Omental fat pad (tissue), 3 donors: ENCODE measurements at regions not wholly inside any gene's neighbourhood (a gene's known extent, or its start where the extent isn't known, plus 50 kb on each side); places are given as distances from the start of the nearest gene placed in this dataset.

Experiments used
- ATAC-seq: fragments of 150-250 bp; one replicate; pipeline ENCODE4 v1.9.1; 2016; ENCODE audit warnings: mild to moderate bottlenecking, moderate library complexity; ENCODE audit not compliant: low FRiP score
- DNase-seq: peaks from one replicate; pipeline ENCODE4 v3.0.0-alpha.2; 2019; ENCODE audit warnings: low spot score
- TF ChIP-seq, protein P1 (sequence below), 3 donors: fragments of 450-650 bp; IDR thresholded peaks; one replicate each; pipeline ENCODE4 v1.5.1; 2016 to 2017; ENCODE audit warnings: antibody characterized with exemption in 3 of 3, mild to moderate bottlenecking in 3 of 3, moderate library complexity in 2 of 3

DNA sequence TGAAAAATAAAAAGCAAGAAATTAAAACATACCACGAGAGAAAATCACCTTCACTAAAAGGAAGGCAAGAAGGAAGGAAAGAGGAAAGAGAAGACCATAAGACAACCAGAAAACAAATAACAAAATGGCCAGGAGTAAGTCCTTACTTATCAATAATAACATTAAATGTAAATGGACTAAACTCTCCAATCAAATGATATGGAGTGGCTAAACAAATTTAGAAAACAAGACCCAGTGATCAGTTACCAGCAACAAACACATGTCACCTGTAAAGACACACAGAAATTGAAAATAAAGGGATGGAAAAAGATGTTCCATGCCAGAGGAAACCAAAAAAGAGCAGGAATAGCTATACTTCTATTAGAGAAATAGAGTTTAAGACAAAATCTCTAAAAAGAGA, 85.0 kb upstream of the SLC38A4 start:
- DNase-seq = no peak
- ATAC-seq = no peak
- TF ChIP-seq, protein P1, sequence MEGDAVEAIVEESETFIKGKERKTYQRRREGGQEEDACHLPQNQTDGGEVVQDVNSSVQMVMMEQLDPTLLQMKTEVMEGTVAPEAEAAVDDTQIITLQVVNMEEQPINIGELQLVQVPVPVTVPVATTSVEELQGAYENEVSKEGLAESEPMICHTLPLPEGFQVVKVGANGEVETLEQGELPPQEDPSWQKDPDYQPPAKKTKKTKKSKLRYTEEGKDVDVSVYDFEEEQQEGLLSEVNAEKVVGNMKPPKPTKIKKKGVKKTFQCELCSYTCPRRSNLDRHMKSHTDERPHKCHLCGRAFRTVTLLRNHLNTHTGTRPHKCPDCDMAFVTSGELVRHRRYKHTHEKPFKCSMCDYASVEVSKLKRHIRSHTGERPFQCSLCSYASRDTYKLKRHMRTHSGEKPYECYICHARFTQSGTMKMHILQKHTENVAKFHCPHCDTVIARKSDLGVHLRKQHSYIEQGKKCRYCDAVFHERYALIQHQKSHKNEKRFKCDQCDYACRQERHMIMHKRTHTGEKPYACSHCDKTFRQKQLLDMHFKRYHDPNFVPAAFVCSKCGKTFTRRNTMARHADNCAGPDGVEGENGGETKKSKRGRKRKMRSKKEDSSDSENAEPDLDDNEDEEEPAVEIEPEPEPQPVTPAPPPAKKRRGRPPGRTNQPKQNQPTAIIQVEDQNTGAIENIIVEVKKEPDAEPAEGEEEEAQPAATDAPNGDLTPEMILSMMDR (IDR thresholded peaks at IDR 0.05) = no peak

DNA sequence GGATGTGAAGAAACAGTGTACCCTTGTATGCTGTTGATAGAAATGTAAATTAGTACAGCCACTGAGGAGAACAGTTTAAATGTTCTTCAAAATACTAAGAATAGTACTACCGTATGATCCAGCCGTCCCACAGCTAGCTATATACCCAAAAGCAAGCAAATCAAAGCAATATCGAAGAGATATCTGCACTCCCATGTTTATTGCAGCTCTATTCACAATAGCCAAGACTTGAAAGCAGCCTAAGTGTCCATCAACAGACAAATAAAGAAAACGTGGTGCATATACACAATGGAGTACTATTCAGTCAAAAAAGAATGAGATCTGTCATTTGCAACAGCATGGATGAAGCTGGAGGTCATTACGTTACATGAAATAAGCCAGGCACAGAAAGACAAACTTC, 88.5 kb upstream of the SLC38A4 start:
- ATAC-seq = no peak

DNA sequence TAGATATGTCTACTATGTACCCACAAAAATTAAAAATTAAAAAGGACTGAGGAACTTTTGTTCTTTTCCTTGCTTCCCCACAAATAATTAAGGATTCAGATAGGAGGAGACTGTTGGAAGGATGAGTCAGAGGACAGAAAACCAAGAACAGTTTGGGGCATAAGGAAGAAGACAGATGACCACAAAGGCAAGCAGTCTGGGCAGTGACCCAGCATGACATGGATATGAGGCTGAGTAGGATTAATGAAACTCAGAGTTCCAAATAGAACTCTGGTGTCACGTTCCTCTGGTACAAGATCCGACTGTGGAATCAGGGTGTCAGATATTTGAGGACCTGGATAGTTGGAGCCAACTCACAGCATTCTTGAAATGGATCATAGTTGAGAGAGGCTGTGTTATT, 89.3 kb upstream of the SLC38A4 start:
- DNase-seq (no peak), ATAC-seq (no peak)
- TF ChIP-seq, protein P1 (IDR thresholded peaks at IDR 0.05) = no peak

More for the DNA sequence above, 88.5 kb upstream of the SLC38A4 start:
- TF ChIP-seq, protein P1 (IDR thresholded peaks at IDR 0.05) = no peak
- DNase-seq = no peak

DNA sequence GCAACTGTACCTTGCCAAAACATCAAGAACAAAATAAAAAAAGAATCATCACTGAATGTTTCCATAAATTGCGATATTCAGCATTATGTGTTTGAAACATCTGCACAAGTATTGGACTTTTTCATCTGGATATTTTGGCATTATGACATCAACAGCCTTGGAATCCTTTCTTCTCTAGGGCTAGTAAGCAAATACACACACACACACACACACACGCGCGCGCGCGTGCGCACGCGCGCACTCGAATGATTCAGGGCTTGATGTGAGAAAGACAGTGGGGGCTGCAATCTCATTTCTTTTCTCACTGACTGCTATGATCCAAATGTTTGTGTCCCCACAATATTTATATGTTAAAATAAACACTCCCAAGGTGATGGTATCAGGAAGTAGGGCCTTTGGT, 90.0 kb upstream of the SLC38A4 start:
- DNase-seq (no peak), ATAC-seq (no peak)
- TF ChIP-seq, protein P1 (IDR thresholded peaks at IDR 0.05) = no peak

DNA sequence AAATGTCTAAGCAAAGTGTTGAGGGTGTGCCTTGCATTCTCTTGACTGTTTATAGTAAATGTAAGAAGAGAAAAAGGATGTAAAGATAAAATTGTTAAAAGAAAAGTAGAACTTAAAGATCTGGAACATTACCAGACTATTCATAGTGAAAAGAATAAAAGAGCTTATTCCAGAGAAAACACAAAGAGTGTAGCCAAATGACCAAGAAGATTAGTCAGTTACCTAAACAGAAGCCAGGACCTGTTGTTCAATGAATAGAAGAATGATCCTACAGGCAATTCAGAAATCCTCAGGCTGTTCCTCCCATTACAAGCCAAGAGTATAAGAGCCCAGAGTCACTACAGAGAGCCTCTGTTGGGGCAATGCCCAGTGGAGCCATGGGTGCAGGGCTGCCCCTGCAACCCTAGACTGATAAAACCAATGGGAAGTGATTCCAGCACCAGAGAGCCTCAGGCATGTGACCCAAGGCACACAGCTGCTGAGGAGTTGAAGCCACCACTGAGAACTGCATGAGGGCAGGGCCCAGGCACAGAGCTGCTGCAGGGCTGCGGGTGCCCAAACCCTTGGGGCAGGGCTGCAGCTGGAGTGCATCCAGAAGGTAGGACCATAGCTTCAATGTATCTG, 91.1 kb upstream of the SLC38A4 start:
- no peak for ATAC-seq
- no peak for DNase-seq
- TF ChIP-seq, protein P1 (IDR thresholded peaks at IDR 0.05) = no peak

DNA sequence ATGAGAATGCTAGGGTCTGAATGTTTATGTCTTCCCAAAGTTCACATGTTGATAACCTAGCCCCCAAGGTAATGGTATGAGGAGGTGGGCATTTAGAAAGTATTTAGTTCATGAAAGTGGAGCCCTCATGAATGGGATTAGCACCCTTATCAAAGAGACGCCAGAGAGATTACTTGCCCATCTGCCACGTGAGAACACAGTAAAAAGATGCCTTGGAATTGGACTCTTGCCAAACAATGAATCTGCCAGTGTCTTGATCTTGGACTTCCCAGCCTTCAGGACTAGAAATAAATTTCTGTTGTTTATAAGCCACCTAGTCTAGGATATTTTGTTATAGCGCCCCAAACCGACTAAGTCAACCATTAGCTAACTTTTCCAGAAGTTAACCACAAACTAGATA, 92.0 kb upstream of the SLC38A4 start:
- TF ChIP-seq, protein P1 (IDR thresholded peaks at IDR 0.05) = no peak
- ATAC-seq = no peak
- no peak for DNase-seq

DNA sequence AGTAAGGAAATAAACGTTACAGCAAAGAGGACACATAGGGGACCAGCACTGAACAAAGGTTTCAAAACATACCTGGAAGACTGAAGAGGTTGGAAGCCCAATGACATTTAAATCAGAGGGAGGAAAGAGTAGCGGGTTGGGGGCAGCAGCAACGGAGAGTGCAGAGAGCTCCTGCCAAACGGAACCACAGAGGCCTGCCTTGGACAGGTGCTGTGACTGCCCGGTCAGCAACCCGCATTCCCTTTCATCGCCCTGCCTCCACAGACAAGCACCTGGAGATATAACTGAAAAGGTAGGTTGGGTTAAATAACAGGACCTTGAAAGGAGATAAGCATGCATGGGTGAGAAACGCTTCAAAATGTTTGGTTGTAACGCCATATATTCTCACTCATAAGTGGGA, 92.8 kb upstream of the SLC38A4 start:
- DNase-seq (no peak), ATAC-seq (no peak)
- TF ChIP-seq, protein P1 (IDR thresholded peaks at IDR 0.05) = no peak
